Heart left ventricle (tissue), 16 donors: ENCODE measurements at regions not wholly inside any gene's neighbourhood (a gene's known extent, or its start where the extent isn't known, plus 50 kb on each side); places are given as distances from the start of the nearest gene placed in this dataset.

Source experiments
- ATAC-seq, 4 donors: fragments of 200-7000 bp; cut with Tn5 transposase; one replicate each; pipeline ENCODE4 v1.9.1; 2020 to 2022; ENCODE audit warnings: moderate library complexity in 4 of 4, mild to moderate bottlenecking in 3 of 4, moderate number of reproducible peaks in 1 of 4
- DNase-seq, 5 donors: peaks; one replicate each; pipeline ENCODE4 v3.0.0-alpha.2; 2020
- H3K27ac ChIP-seq, 12 donors: fragments of 200-600 bp; sonication (generic) in 4 of 12; one replicate each; pipeline versions ENCODE4 v1.5.0 to v1.8.0; 2016 to 2022; ENCODE audit warnings: mild to moderate bottlenecking in 2 of 12
- H3K27me3 ChIP-seq, 9 donors: fragments of 200-600 bp; sonication (generic) in 2 of 9; one replicate each; pipeline versions ENCODE4 v1.5.1 to v1.8.0; 2016 to 2022; ENCODE audit warnings: mild to moderate bottlenecking in 3 of 9
- H3K36me3 ChIP-seq, 9 donors: fragments of 200-600 bp; sonication (generic) in 2 of 9; one replicate each; pipeline versions ENCODE4 v1.5.0 to v1.8.0; 2018 to 2022; ENCODE audit warnings: mild to moderate bottlenecking in 2 of 9
- H3K4me1 ChIP-seq, 12 donors: fragments of 200-600 bp; sonication (generic) in 4 of 12; one replicate each; pipeline versions ENCODE4 v1.5.0 to v1.8.0; 2016 to 2022; ENCODE audit warnings: mild to moderate bottlenecking in 3 of 12
- H3K4me3 ChIP-seq, 12 donors: fragments of 200-600 bp; sonication (generic) in 4 of 12; one replicate each; pipeline versions ENCODE4 v1.5.0 to v1.8.0; 2017 to 2022; ENCODE audit warnings: mild to moderate bottlenecking in 9 of 12, moderate library complexity in 4 of 12
- H3K9me3 ChIP-seq, 12 donors: fragments of 200-600 bp; sonication (generic) in 4 of 12; one replicate each; pipeline versions ENCODE4 v1.5.0 to v1.8.0; 2016 to 2022; ENCODE audit warnings: mild to moderate bottlenecking in 1 of 12
- POLR2A ChIP-seq, 2 donors: fragments of 450-650 bp; IDR thresholded peaks; one replicate each; pipeline ENCODE4 v1.6.1; 2017; ENCODE audit warnings: antibody characterized with exemption in 2 of 2, mild to moderate bottlenecking in 2 of 2, moderate library complexity in 2 of 2
- WGBS, 4 donors: extraction: QIAGEN DNeasy Blood & Tissue Kit in 2 of 4; methylation state at CpG; one replicate each; pipeline versions ENCODE4 v1.1.5 to v1.1.7; 2013 to 2018; 5-methylcytosine and 5-hydroxymethylcytosine counted together
- intact Hi-C, 10 donors: fragments of 100-400 bp; cut with DNase I; formaldehyde crosslinking; loops; one replicate each; pipeline versions ENCODE4 v1.11.1 to v1.14.2; 2022
- TF ChIP-seq, protein P1 (sequence below), 12 donors: fragments of 200-600 bp; sonication (generic) in 4 of 12; IDR thresholded peaks; one replicate each; pipeline versions ENCODE4 v1.5.0 to v1.8.0; 2018 to 2022; ENCODE audit warnings: antibody characterized with exemption in 12 of 12, mild to moderate bottlenecking in 5 of 12
- donor health status: ischemic (EF 13 %, LVEDD 7.1; RV severe dilation, severe dysfunction).
- donor health status: healthy with polysubstance abuse.
- donor health status: DM: no; HTN: yes; CAD: no.
- donor health status: DM: no; HTN: no; CAD: no.
- donor health status: ischemic (EF 25% LVEDD 6.9; RV normal size, moderate dysfunction).
- donor health status: ischemic (EF 25% LVEDD 5.7; RV mildly dilated, moderate dysfunction).
- donor health status: healthy.
- donor health status: DM: yes; HTN: yes; CAD: no.
- donor health status: ischemic (EF 35%, LVEDD 5.7; RV mildly dilated, moderate dysfunction).
- donor health status: nonischemic (EF 11% LVEDD 7.7; RV severe dilation, severe dysfunction).
- donor health status: DM: yes; HTN: yes; CAD: no.
- donor health status: PGD.
- donor health status: ischemic (EF 29% LVEDD 5.4; RV normal size, mild dysfunction).
- donor health status: nonischemic (EF 23%, LVEDD 6.1; RV moderate dilation, normal function).

DNA sequence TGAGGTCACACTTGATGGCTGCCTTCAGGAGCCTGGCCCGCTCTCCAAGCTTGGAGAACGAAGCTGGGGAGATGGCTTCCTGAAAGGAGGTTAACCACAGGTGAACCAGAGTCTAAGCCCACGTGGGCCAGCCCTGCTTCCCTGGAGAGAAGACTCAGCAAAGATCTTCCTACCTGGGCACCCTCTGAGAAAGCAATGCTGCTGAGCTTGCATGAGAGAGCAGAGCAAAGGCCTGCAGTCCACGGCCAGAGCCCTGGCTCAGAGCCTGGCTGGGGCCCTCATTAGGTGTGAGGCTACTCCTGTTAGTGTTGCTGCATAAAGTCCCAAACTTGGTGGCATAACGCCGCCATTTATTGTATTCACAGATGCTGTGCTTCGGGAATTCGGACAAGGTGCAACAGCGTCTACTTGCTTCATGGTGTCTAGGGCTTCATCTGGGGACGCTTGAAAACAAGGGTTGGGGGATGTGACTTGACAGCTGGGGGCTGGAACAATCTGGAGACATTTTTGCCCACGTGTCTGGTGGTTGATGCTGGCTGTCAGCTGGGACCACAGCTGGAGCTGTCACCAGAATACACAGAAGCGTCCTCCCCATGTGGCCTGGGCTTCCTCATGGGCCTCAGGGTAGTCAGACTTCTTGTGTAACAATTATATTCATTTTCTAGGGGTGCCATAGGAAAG lies 87.9 kb upstream of the MEF2A start:
- Histone ChIP-seq H3K4me1 (peaks cover 0 to 55% (median 47%) of the 10 kb centered on the region in 12 donors), H3K36me3 (no peaks in the 10 kb centered on the region), H3K4me3 (no peak overlapping the region), H3K27ac (peak overlapping the region in 6 of 12 donors; percentile 2 to 85 (median 74)), H3K27me3 (no peaks in the 10 kb centered on the region), H3K9me3 (no peaks in the 10 kb centered on the region)
- ATAC-seq (no peak), DNase-seq (peak in 1 of 5 donors; percentile 47)
- 80 to 88% (median 87%) methylated on average over 12 of the region's 12 CpGs for WGBS, 4 donors
- intact Hi-C loops = no loop called here
- TF ChIP-seq POLR2A (IDR thresholded peaks at IDR 0.05) = no peak
- TF ChIP-seq, protein P1, sequence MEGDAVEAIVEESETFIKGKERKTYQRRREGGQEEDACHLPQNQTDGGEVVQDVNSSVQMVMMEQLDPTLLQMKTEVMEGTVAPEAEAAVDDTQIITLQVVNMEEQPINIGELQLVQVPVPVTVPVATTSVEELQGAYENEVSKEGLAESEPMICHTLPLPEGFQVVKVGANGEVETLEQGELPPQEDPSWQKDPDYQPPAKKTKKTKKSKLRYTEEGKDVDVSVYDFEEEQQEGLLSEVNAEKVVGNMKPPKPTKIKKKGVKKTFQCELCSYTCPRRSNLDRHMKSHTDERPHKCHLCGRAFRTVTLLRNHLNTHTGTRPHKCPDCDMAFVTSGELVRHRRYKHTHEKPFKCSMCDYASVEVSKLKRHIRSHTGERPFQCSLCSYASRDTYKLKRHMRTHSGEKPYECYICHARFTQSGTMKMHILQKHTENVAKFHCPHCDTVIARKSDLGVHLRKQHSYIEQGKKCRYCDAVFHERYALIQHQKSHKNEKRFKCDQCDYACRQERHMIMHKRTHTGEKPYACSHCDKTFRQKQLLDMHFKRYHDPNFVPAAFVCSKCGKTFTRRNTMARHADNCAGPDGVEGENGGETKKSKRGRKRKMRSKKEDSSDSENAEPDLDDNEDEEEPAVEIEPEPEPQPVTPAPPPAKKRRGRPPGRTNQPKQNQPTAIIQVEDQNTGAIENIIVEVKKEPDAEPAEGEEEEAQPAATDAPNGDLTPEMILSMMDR (IDR thresholded peaks at IDR 0.05) = no peak

DNA sequence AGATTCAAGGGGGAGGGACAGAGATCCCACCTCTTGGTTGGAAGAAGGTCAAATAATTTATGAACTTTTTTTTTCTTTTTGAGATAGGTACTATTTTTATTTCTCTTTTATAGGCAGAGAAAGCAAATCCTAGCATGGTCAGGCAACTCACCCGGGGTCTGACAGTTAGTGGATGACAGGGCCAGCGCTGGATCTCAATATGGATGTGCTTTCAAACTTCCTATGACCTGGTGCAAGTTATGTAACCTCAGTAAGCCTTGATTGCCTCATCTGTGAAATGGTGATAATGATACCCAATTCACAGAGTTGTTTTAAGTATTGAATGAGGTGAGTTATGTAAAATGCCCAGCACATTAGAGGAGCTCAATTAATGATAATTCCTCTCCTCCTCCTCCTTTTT lies 86.8 kb upstream of the MEF2A start:
- H3K27me3 ChIP-seq = no peaks in the 10 kb centered on the region
- H3K36me3 ChIP-seq = no peaks in the 10 kb centered on the region
- no peaks in the 10 kb centered on the region for H3K9me3 ChIP-seq
- H3K4me3 ChIP-seq = no peak overlapping the region
- intact Hi-C loops = no loop called here
- H3K27ac ChIP-seq = no peak overlapping the region
- ATAC-seq (no peak), DNase-seq (no peak)
- H3K4me1 ChIP-seq = peaks cover 0 to 44% (median 37%) of the 10 kb centered on the region in 12 donors
- 93 to 97% (median 96%) methylated on average over 2 of the region's 2 CpGs for WGBS, 4 donors
- TF ChIP-seq POLR2A (IDR thresholded peaks at IDR 0.05) = no peak
- TF ChIP-seq, protein P1 (IDR thresholded peaks at IDR 0.05) = no peak

DNA sequence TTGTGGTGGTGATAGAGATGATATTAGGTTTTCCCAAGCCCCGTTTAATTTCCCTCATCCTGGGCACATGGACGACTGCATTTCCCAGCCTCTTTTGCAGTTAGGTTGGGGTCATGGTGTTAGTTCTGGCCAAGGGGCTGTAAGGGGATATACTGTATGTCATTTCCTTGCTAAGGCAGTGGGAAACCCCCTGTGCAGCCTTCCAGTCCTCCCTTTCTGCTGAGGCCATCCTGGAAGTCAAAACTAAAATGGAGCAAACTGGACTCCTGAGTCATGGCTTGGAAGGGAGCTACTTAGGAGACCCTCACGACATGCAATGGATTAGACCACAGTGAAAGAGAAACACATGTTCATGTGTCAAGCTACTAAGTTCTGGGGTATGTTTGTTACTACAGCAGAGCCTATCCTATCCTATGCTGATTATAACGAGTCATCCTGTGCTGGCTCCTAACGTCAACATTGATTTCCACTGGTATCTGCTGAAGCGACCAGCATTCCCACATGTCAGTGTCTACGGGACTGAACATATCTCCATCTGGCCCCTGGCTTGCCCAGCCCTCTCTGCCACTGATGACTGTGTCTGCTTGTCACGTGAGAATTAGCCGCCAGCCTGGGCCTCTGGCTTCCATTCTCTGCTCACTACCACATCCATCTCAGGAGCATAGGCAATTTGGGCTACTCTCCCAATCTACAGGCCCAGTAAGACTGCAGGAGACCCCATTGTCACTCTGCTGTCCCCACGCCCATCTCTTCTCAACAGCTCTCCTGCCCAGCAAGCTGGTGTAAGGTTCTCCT lies 85.6 kb upstream of the MEF2A start:
- no peak overlapping the region for H3K27ac ChIP-seq
- no peaks in the 10 kb centered on the region for H3K27me3 ChIP-seq
- no peak for TF ChIP-seq POLR2A (IDR thresholded peaks at IDR 0.05)
- TF ChIP-seq, protein P1 (IDR thresholded peaks at IDR 0.05) = no peak
- H3K36me3 ChIP-seq = no peaks in the 10 kb centered on the region
- peaks cover 0 to 35% (median 27%) of the 10 kb centered on the region in 12 donors for H3K4me1 ChIP-seq
- intact Hi-C loops = loop anchor here in 2 of 10 donors (10.0 kb wide), 2 partner anchors 65 to 195 kb away; no protein-coding TSS in a partner anchor
- 90 to 95% (median 91%) methylated on average over 8 to 10 of the region's 10 CpGs for WGBS, 4 donors
- H3K9me3 ChIP-seq = no peaks in the 10 kb centered on the region
- no peak for DNase-seq
- no peak for ATAC-seq
- H3K4me3 ChIP-seq = no peak overlapping the region
